Suprapubic skin (tissue), 3 donors: ENCODE measurements at regions not wholly inside any gene's neighbourhood (a gene's known extent, or its start where the extent isn't known, plus 50 kb on each side); places are given as distances from the start of the nearest gene placed in this dataset.

ENCODE experiments used
- EP300 ChIP-seq: sonication (generic); formaldehyde crosslinking; IDR thresholded peaks from one replicate; pipeline ENCODE4 v1.6.1; 2017; ENCODE audit warnings: antibody characterized with exemption
- TF ChIP-seq, protein P1 (sequence below), 2 donors: fragments of 200-600 bp in 1 of 2; fragments of 450-650 bp in 1 of 2; sonication (generic) in 1 of 2; IDR thresholded peaks; one replicate each; pipeline ENCODE4 v1.5.1; 2016 to 2019; ENCODE audit warnings: antibody characterized with exemption in 2 of 2, mild to moderate bottlenecking in 1 of 2, moderate library complexity in 1 of 2

DNA sequence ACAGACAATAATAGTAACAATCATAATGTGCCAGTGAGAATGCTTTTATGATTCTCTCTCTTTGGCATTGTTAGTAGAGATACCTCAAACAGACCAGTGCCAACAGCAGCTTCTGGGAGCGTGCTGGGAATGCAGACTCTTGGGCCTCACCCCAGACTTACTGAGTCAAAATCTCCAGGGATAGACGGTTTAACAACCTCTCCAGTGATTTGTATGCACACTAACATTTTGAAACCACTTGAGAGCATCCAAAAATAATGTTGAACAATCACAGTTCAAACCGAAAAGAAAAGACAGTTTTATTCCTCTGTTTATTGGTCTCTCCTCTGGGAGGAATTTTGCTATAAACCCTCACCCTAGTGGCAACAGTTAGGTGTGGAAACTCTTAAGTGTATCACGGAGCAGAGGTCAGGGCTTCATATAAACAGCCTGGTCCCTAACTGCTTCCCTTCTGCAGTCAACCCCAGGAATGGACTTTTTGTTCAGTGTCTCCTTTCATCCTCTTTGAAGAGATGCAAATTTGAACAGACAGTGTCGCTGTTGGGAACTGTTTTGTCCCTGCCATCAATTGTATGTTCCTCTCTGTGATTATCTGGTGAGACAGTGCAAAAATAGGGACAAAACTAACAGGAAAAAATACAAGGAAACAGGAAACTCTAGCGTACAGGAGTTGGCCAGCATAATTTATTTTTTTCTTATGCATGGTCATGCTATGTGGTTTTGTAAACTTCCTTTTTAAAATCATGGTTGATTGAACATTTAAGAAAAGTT lies 162.4 kb upstream of the BTBD3 start:
- TF ChIP-seq, protein P1, sequence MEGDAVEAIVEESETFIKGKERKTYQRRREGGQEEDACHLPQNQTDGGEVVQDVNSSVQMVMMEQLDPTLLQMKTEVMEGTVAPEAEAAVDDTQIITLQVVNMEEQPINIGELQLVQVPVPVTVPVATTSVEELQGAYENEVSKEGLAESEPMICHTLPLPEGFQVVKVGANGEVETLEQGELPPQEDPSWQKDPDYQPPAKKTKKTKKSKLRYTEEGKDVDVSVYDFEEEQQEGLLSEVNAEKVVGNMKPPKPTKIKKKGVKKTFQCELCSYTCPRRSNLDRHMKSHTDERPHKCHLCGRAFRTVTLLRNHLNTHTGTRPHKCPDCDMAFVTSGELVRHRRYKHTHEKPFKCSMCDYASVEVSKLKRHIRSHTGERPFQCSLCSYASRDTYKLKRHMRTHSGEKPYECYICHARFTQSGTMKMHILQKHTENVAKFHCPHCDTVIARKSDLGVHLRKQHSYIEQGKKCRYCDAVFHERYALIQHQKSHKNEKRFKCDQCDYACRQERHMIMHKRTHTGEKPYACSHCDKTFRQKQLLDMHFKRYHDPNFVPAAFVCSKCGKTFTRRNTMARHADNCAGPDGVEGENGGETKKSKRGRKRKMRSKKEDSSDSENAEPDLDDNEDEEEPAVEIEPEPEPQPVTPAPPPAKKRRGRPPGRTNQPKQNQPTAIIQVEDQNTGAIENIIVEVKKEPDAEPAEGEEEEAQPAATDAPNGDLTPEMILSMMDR (IDR thresholded peaks at IDR 0.05), result no peak
- TF ChIP-seq EP300, result no peak
